CD4-positive, alpha-beta T cell (primary cell): ENCODE measurements at regions not wholly inside any gene's neighbourhood (a gene's known extent, or its start where the extent isn't known, plus 50 kb on each side); places are given as distances from the start of the nearest gene placed in this dataset.

Experiments
- ATAC-seq: fragments of 200-7000 bp; cut with Tn5 transposase; one replicate; pipeline ENCODE4 v1.10.0; 2022; ENCODE audit warnings: mild to moderate bottlenecking; ENCODE audit not compliant: poor library complexity
- CTCF ChIA-PET: fragments of 350-600 bp; sonication (Branson Sonifier 250); formaldehyde crosslinking; loops from one replicate; lab custom pipeline; 2021; ENCODE audit warnings: antibody characterized with exemption, inconsistent platforms; lab: Charles Lee
- POLR2A ChIA-PET: fragments of 350-600 bp; sonication (Branson Sonifier 250); formaldehyde crosslinking; loops from one replicate; lab custom pipeline; 2021; ENCODE audit warnings: antibody characterized with exemption, inconsistent platforms; lab: Charles Lee
- DNase-seq, 14 experiments: peaks; one replicate each; pipeline ENCODE4 v3.0.0-alpha.2; 2013 to 2020; ENCODE audit warnings: mixed read lengths in 2 of 14
- H3K27ac ChIP-seq, 2 donors: one replicate each; pipeline versions ENCODE4 v1.5.1 to v1.7.0; 2013; ENCODE audit warnings: low read length in 2 of 2, low read depth in 1 of 2, mild to moderate bottlenecking in 1 of 2
- H3K27me3 ChIP-seq, 2 experiments: 1 replicate in 1 of 2; 2 replicates in 1 of 2; pipeline versions ENCODE4 v1.6.1 to v1.7.0; 2013; ENCODE audit warnings: low read length in 2 of 2, control low read depth in 1 of 2, mild to moderate bottlenecking in 1 of 2, moderate library complexity in 1 of 2; ENCODE audit not compliant: insufficient read depth in 2 of 2, control insufficient read depth in 1 of 2
- H3K36me3 ChIP-seq: one replicate; pipeline ENCODE4 v1.6.1; 2013; ENCODE audit warnings: low read length, control low read depth; ENCODE audit not compliant: insufficient read depth
- H3K4me1 ChIP-seq: one replicate; pipeline ENCODE4 v1.6.1; 2013; ENCODE audit warnings: low read length, control low read depth; ENCODE audit not compliant: insufficient read depth
- H3K4me3 ChIP-seq: one replicate; pipeline ENCODE4 v1.5.1; 2013; ENCODE audit warnings: mild to moderate bottlenecking, low read length, moderate library complexity
- H3K9me3 ChIP-seq, 2 experiments: 1 replicate in 1 of 2; 2 replicates in 1 of 2; pipeline versions ENCODE4 v1.6.1 to v1.7.0; 2013; ENCODE audit warnings: low read length in 2 of 2, mild to moderate bottlenecking in 2 of 2, control low read depth in 1 of 2, moderate library complexity in 1 of 2; ENCODE audit not compliant: control insufficient read depth in 1 of 2, insufficient read depth in 1 of 2
- H3K27ac Mint-ChIP-seq: one replicate; pipeline ENCODE4 v1.8.0; 2020; ENCODE audit warnings: mixed read lengths
- H3K27me3 Mint-ChIP-seq: one replicate; pipeline ENCODE4 v1.8.0; 2021; ENCODE audit warnings: mixed read lengths
- H3K36me3 Mint-ChIP-seq: one replicate; pipeline ENCODE4 v1.8.0; 2021; ENCODE audit warnings: low read depth, mixed read lengths
- H3K4me1 Mint-ChIP-seq: one replicate; pipeline ENCODE4 v1.8.0; 2021; ENCODE audit warnings: low read depth, mixed read lengths
- H3K4me3 Mint-ChIP-seq: one replicate; pipeline ENCODE4 v1.8.0; 2020; ENCODE audit warnings: mild to moderate bottlenecking, mixed read lengths
- H3K9me3 Mint-ChIP-seq: one replicate; pipeline ENCODE4 v1.8.0; 2020; ENCODE audit warnings: mixed read lengths
- intact Hi-C, 2 experiments: fragments of 100-400 bp; cut with DNase I in 1 of 2; cut with micrococcal nuclease in 1 of 2; formaldehyde crosslinking; loops; one replicate each; pipeline versions ENCODE4 v1.15.1 to v1.9.0; 2023 to 2025; cut with DNase I, micrococcal nuclease
- TF ChIP-seq, protein P1 (sequence below): fragments of 200-600 bp; IDR thresholded peaks from one replicate; pipeline ENCODE4 v1.8.0; 2022; ENCODE audit warnings: antibody characterized with exemption, mild to moderate bottlenecking

GRCh38 chr2:144088863-144089262, 431.1 kb downstream of the ZEB2 start:
- H3K36me3 ChIP-seq = no peaks in the 10 kb centered on the region
- H3K27me3 ChIP-seq = no peaks in the 10 kb centered on the region
- no peak overlapping the region for H3K4me3 ChIP-seq
- ChIA-PET CTCF (no interaction called here), POLR2A (no interaction called here)
- peaks cover 8% of the 10 kb centered on the region for H3K36me3 Mint-ChIP-seq
- peaks cover 14% of the 10 kb centered on the region for H3K9me3 Mint-ChIP-seq
- TF ChIP-seq, protein P1, sequence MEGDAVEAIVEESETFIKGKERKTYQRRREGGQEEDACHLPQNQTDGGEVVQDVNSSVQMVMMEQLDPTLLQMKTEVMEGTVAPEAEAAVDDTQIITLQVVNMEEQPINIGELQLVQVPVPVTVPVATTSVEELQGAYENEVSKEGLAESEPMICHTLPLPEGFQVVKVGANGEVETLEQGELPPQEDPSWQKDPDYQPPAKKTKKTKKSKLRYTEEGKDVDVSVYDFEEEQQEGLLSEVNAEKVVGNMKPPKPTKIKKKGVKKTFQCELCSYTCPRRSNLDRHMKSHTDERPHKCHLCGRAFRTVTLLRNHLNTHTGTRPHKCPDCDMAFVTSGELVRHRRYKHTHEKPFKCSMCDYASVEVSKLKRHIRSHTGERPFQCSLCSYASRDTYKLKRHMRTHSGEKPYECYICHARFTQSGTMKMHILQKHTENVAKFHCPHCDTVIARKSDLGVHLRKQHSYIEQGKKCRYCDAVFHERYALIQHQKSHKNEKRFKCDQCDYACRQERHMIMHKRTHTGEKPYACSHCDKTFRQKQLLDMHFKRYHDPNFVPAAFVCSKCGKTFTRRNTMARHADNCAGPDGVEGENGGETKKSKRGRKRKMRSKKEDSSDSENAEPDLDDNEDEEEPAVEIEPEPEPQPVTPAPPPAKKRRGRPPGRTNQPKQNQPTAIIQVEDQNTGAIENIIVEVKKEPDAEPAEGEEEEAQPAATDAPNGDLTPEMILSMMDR = no peak
- no peak overlapping the region for H3K4me3 Mint-ChIP-seq
- ATAC-seq (no peak), DNase-seq (no peak)
- H3K4me1 Mint-ChIP-seq = no peaks in the 10 kb centered on the region
- peaks cover 0 to 5% of the 10 kb centered on the region in 2 experiments for H3K9me3 ChIP-seq
- no peak overlapping the region for H3K27ac ChIP-seq
- intact Hi-C loops = no loop called here
- H3K27ac Mint-ChIP-seq = no peak overlapping the region
- no peaks in the 10 kb centered on the region for H3K27me3 Mint-ChIP-seq
- H3K4me1 ChIP-seq = no peaks in the 10 kb centered on the region

DNA sequence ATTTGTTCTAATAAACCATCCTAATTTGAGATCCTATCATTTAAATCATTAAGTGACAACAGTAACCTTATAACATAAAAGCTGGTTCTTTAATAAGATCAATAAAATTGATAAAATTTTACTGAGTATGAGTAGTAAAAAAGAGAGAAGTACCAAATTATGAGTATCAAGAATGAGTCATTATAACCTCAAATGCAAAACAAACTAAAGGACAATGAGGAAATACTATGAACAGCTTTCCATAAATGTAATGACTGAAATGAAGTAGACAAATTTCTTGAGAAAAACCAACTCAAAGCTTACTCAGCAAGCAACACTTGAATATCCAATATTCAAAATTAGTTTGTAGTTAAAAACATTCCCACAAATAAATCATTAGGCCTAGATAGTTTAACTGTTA, 433.0 kb downstream of the ZEB2 start:
- H3K9me3 ChIP-seq = peaks cover 0 to under 1% of the 10 kb centered on the region in 2 experiments
- no peaks in the 10 kb centered on the region for H3K27me3 ChIP-seq
- Mint-ChIP-seq H3K36me3 (peaks cover 8% of the 10 kb centered on the region), H3K27me3 (no peaks in the 10 kb centered on the region), H3K4me3 (no peak overlapping the region), H3K4me1 (no peaks in the 10 kb centered on the region), H3K9me3 (peaks cover 11% of the 10 kb centered on the region), H3K27ac (no peak overlapping the region)
- TF ChIP-seq, protein P1 = no peak
- DNase-seq (no peak), ATAC-seq (no peak)
- POLR2A ChIA-PET = no interaction called here
- H3K27ac ChIP-seq = no peak overlapping the region
- H3K4me1 ChIP-seq = no peaks in the 10 kb centered on the region
- H3K4me3 ChIP-seq = no peak overlapping the region
- intact Hi-C loops = no loop called here
- H3K36me3 ChIP-seq = no peaks in the 10 kb centered on the region
- CTCF ChIA-PET = no interaction called here

DNA sequence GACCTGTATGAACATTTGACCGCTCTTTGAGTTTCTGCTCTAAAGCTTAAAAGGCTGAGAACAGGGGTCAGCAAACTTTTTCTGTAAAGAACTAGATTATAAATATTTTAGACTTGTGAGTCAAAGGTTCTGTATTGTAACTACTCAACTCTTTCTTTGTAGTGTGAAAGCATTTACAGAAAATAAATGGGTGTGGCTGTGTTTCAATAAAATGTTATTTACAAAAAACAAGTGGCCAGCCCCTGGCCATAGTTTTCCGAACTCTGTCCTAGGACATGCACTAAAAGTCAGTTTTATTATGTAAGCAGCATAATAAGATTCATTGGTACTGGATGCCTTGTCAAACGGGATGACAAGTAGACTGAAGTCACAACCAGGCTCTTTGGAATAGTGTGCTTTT, 434.9 kb downstream of the ZEB2 start:
- Mint-ChIP-seq H3K36me3 (peaks cover 8% of the 10 kb centered on the region), H3K27me3 (no peaks in the 10 kb centered on the region), H3K4me3 (no peak overlapping the region), H3K9me3 (peaks cover 6% of the 10 kb centered on the region), H3K27ac (no peak overlapping the region), H3K4me1 (no peaks in the 10 kb centered on the region)
- H3K4me1 ChIP-seq = no peaks in the 10 kb centered on the region
- no peaks in the 10 kb centered on the region for H3K9me3 ChIP-seq
- ChIA-PET POLR2A (no interaction called here), CTCF (no interaction called here)
- no peaks in the 10 kb centered on the region for H3K36me3 ChIP-seq
- H3K27me3 ChIP-seq = no peaks in the 10 kb centered on the region
- H3K4me3 ChIP-seq = no peak overlapping the region
- no peak overlapping the region for H3K27ac ChIP-seq
- intact Hi-C loops = no loop called here
- no peak for ATAC-seq
- TF ChIP-seq, protein P1 = no peak
- no peak for DNase-seq
